ENCODE measurements at regions not wholly inside any gene's neighbourhood (a gene's known extent, or its start where the extent isn't known, plus 50 kb on each side); places are given as distances from the start of the nearest gene placed in this dataset.

DNA sequence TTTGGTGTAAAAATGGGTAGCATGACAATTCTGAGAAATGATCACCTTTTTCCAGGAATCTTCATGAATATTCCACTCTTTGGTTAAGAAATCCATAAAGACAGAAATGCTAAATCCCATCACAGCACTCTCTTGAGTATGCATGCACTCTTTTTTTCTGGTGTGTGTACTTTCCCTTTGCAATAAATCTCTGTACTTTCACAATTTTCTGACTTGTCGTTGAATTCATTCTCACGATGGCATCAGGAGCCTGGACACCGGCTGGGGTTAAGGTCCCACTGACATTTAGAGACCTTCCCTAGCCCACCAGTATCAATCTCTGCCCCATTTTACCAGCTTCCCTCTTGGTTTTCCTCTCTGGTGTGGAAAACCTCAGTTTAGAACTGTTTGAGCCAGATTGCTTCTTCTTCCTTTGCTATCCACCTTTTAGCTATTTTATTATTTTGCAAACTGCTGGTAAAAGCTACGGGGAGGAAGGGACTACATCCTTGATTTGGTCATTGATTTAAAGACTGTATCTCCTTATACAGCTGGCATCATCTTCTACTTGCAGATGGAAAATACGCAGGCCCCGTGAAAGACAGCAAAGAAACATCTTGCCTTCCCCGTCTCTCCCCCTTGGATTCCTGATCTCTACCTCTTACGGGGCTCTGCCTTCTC lies 59.9 kb upstream of the ZFR start:
- no peak for DNase-seq (ENCODE audit: low read depth)
- TF ChIP-seq, protein P1, sequence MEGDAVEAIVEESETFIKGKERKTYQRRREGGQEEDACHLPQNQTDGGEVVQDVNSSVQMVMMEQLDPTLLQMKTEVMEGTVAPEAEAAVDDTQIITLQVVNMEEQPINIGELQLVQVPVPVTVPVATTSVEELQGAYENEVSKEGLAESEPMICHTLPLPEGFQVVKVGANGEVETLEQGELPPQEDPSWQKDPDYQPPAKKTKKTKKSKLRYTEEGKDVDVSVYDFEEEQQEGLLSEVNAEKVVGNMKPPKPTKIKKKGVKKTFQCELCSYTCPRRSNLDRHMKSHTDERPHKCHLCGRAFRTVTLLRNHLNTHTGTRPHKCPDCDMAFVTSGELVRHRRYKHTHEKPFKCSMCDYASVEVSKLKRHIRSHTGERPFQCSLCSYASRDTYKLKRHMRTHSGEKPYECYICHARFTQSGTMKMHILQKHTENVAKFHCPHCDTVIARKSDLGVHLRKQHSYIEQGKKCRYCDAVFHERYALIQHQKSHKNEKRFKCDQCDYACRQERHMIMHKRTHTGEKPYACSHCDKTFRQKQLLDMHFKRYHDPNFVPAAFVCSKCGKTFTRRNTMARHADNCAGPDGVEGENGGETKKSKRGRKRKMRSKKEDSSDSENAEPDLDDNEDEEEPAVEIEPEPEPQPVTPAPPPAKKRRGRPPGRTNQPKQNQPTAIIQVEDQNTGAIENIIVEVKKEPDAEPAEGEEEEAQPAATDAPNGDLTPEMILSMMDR (IDR thresholded peaks at IDR 0.05; ENCODE audit: insufficient read depth, low read depth, low read length, missing control alignments), result no peak
- no peak overlapping the region for H3K4me3 ChIP-seq (ENCODE audit: low read depth, low read length)

DNA sequence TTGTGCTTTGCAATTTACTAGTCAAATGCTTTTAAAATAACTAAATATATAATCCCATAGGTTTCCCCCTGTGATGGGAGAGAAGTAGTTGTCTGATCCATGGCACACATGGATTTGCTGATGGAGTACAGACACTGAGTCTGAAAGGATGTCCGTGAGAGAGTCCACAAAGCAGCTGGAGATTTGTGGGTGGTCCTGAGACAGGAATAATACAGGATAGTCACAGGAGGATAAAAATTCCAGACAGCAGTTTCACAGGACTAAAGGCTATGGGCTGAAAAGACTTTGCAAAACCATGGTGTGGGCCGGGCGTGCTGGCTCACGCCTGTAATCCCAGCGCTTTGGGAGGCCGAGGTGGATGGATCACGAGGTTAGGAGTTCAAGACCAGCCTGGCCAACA lies 58.7 kb upstream of the ZFR start:
- TF ChIP-seq, protein P1 (IDR thresholded peaks at IDR 0.05; ENCODE audit: insufficient read depth, low read depth, low read length, missing control alignments), result no peak
- H3K4me3 ChIP-seq (ENCODE audit: low read depth, low read length), result no peak overlapping the region
- DNase-seq (ENCODE audit: low read depth), result no peak

DNA sequence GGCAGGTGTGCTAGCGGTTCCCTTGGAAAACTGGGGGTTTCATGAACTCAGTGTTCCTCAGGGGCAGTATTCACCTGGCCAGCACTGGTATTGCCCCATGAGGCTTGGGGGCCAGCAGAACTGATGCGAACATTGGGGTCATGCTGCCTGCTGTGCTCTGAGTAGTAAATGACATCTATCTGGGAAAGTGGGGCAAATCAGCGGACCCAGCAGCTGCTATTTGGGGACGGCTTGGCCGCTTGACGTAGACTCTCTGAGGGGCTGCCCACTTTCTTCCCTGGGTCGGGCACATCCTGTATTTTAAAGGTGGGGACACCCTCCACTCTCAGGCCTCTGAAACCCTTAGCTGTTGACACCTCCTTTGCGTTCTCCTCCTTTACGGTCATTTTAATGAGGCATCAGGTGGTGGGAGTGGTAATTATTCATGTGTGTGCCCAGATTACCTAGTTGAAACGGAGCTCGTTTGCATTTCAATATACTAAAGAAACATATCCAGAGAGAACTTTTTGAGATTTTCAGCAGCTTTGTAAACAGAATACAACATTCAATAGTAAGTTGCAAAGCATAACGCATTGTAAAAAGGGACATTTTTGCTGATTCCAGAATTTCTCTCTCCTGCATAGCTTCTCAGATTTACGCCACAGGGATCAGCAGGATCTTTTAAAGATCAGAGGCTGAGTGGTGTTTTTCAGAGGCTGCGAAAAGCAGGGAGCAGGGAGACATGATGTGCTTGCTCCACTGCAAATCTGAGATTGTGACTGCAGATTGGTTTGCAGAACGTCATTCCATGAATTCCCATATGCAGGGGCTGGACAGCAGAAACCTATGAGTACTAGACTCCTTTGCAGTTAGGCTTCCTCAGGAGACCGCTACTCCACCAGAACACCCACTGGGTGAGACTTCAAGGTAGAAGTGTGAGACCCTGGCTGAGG lies 56.8 kb upstream of the ZFR start:
- TF ChIP-seq, protein P1 (IDR thresholded peaks at IDR 0.05; ENCODE audit: insufficient read depth, low read depth, low read length, missing control alignments), result no peak
- DNase-seq (ENCODE audit: low read depth), result no peak
- H3K4me3 ChIP-seq (ENCODE audit: low read depth, low read length), result no peak overlapping the region

DNA sequence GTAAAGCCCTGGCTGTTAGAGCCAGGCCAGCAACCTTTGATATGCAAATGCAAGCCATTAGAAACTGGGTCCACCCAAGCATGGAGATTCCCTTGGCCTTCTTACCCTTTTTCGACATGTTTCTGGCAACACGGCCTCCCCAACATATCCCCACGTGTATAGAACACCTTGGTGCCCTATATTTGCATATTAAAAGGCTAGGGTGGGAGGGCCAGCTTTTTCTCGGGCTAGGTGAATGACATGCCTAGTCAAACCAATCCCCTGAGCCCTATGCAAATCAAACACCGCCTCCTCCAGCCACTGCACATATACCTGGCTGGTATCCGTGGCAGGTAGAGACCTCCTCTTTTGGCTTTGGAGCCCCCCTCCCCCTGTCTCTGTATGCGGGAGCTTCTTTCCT lies 55.6 kb upstream of the ZFR start:
- TF ChIP-seq, protein P1 (IDR thresholded peaks at IDR 0.05; ENCODE audit: insufficient read depth, low read depth, low read length, missing control alignments), result no peak
- DNase-seq (ENCODE audit: low read depth), result no peak

DNA sequence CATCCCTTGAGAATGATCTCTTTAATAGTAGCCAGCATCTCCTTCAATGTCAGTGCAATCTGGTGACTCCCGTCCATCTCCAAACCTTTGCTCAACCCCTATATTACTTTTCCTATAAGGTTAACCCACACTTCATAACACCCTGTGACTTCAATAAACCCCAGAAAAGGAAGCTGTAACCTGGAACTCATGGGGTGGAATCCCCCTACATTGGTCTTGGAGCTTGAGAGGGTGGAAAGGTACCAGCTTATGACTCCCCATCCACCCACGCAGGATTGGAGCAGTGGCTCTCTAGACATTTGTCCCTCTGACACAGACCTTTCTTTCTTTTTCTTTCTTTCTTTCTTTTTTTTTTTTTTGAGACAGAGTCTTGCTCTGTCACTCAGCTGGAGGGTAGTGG lies 54.7 kb upstream of the ZFR start:
- no peak overlapping the region for H3K4me3 ChIP-seq (ENCODE audit: low read depth, low read length)
- DNase-seq (ENCODE audit: low read depth), result no peak
- TF ChIP-seq, protein P1 (IDR thresholded peaks at IDR 0.05; ENCODE audit: insufficient read depth, low read depth, low read length, missing control alignments), result no peak

More for the DNA sequence above, 55.6 kb upstream of the ZFR start:
- no peak overlapping the region for H3K4me3 ChIP-seq (ENCODE audit: low read depth, low read length)

DNA sequence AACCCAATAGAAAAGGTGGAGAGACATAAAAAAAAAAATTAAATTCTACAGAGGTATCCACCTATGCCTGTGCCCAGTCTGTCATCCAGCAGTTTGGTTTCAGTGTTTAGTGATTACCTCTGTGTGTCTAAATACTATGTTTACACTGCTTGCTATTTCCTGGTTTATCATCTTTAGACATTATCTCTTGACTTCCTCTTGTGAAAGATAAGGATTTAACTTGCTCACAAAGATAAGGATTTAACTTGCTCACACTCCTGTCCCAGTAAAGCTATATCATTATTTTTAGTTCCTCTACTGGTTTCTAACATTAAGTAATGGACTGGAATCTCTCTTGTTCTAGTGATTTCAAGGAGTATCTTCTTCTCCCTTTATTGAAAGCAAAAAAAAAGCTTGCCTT lies 53.9 kb upstream of the ZFR start:
- TF ChIP-seq, protein P1 (IDR thresholded peaks at IDR 0.05; ENCODE audit: insufficient read depth, low read depth, low read length, missing control alignments), result no peak

More for the DNA sequence above, 53.9 kb upstream of the ZFR start:
- H3K4me3 ChIP-seq (ENCODE audit: low read depth, low read length), result no peak overlapping the region
- no peak for DNase-seq (ENCODE audit: low read depth)
